Effector CD4-positive, alpha-beta T cell (primary cell): ENCODE measurements at regions not wholly inside any gene's neighbourhood (a gene's known extent, or its start where the extent isn't known, plus 50 kb on each side); places are given as distances from the start of the nearest gene placed in this dataset.

Source experiments
- DNase-seq: peaks from one replicate; pipeline ENCODE4 v3.0.0-alpha.2; 2020

- DNase-seq, result no peak
Measured at GRCh38 chr2:237150186-237150585, 64.5 kb downstream of the COPS8 start.

- no peak for DNase-seq
Measured at GRCh38 chr2:237150831-237151375, 65.2 kb downstream of the COPS8 start.

- no peak for DNase-seq
Measured at GRCh38 chr2:237152361-237152760, 66.7 kb downstream of the COPS8 start.

- DNase-seq, result no peak
Measured at GRCh38 chr2:237153181-237153580, 67.5 kb downstream of the COPS8 start.

- peak; percentile 24 for DNase-seq
Measured at GRCh38 chr2:237154082-237154638, 68.5 kb downstream of the COPS8 start.

- no peak for DNase-seq
Measured at GRCh38 chr2:237154884-237155851, 69.5 kb downstream of the COPS8 start.

GRCh38 chr2:237156031-237156856 is 70.6 kb downstream of the COPS8 start:
- no peak for DNase-seq

GRCh38 chr2:237156857-237157779 is 71.4 kb downstream of the COPS8 start:
- no peak for DNase-seq

- no peak for DNase-seq
Measured at GRCh38 chr2:237157780-237158102, 72.1 kb downstream of the COPS8 start.

GRCh38 chr2:237158194-237158593 is 72.5 kb downstream of the COPS8 start:
- DNase-seq, result no peak

- no peak for DNase-seq
Measured at GRCh38 chr2:237159006-237159911, 73.6 kb downstream of the COPS8 start.

GRCh38 chr2:237160271-237160919 is 74.7 kb downstream of the COPS8 start:
- no peak for DNase-seq

GRCh38 chr2:237161189-237161588 is 75.5 kb downstream of the COPS8 start:
- no peak for DNase-seq

- no peak for DNase-seq
Measured at GRCh38 chr2:237162959-237163358, 77.3 kb downstream of the COPS8 start.

GRCh38 chr2:237164474-237165042 is 78.9 kb downstream of the COPS8 start:
- no peak for DNase-seq

GRCh38 chr2:237165405-237166276 is 80.0 kb downstream of the COPS8 start:
- no peak for DNase-seq

GRCh38 chr2:237167038-237167437 is 81.3 kb downstream of the COPS8 start:
- no peak for DNase-seq

- no peak for DNase-seq
Measured at GRCh38 chr2:237167934-237168333, 82.2 kb downstream of the COPS8 start.

GRCh38 chr2:237170020-237170419 is 84.3 kb downstream of the COPS8 start:
- no peak for DNase-seq
